ENCODE measurements at regions not wholly inside any gene's neighbourhood (a gene's known extent, or its start where the extent isn't known, plus 50 kb on each side); places are given as distances from the start of the nearest gene placed in this dataset.
A peak's percentile ranks its signal among the peaks of the same experiment; 100 is the strongest.

GRCh38 chr1:29469457-29469856, 233.1 kb downstream of the PTPRU start (continued):
- TF ChIP-seq, protein P1, sequence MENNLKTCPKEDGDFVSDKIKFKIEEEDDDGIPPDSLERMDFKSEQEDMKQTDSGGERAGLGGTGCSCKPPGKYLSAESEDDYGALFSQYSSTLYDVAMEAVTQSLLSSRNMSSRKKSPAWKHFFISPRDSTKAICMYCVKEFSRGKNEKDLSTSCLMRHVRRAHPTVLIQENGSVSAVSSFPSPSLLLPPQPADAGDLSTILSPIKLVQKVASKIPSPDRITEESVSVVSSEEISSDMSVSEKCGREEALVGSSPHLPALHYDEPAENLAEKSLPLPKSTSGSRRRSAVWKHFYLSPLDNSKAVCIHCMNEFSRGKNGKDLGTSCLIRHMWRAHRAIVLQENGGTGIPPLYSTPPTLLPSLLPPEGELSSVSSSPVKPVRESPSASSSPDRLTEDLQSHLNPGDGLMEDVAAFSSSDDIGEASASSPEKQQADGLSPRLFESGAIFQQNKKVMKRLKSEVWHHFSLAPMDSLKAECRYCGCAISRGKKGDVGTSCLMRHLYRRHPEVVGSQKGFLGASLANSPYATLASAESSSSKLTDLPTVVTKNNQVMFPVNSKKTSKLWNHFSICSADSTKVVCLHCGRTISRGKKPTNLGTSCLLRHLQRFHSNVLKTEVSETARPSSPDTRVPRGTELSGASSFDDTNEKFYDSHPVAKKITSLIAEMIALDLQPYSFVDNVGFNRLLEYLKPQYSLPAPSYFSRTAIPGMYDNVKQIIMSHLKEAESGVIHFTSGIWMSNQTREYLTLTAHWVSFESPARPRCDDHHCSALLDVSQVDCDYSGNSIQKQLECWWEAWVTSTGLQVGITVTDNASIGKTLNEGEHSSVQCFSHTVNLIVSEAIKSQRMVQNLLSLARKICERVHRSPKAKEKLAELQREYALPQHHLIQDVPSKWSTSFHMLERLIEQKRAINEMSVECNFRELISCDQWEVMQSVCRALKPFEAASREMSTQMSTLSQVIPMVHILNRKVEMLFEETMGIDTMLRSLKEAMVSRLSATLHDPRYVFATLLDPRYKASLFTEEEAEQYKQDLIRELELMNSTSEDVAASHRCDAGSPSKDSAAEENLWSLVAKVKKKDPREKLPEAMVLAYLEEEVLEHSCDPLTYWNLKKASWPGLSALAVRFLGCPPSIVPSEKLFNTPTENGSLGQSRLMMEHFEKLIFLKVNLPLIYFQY (CRISPR knock-in tag; IDR thresholded peaks at IDR 0.05; ENCODE audit: borderline replicate concordance) = no peak
- TF ChIP-seq STAG1 (CRISPR knock-in tag; IDR thresholded peaks at IDR 0.05) (no peak), FOXA3 (CRISPR knock-in tag; IDR thresholded peaks at IDR 0.05) (no peak), PRDM4 (CRISPR knock-in tag; IDR thresholded peaks at IDR 0.05; ENCODE audit: borderline replicate concordance) (no peak), KDM4B (CRISPR knock-in tag; IDR thresholded peaks at IDR 0.05) (no peak), JDP2 (CRISPR knock-in tag; IDR thresholded peaks at IDR 0.05; ENCODE audit: borderline replicate concordance) (no peak), SAP130 (CRISPR knock-in tag; IDR thresholded peaks at IDR 0.05; ENCODE audit: low read depth) (peak; percentile 33; the same call in 1 of the 2 replicates)
- TF ChIP-seq, protein P2, sequence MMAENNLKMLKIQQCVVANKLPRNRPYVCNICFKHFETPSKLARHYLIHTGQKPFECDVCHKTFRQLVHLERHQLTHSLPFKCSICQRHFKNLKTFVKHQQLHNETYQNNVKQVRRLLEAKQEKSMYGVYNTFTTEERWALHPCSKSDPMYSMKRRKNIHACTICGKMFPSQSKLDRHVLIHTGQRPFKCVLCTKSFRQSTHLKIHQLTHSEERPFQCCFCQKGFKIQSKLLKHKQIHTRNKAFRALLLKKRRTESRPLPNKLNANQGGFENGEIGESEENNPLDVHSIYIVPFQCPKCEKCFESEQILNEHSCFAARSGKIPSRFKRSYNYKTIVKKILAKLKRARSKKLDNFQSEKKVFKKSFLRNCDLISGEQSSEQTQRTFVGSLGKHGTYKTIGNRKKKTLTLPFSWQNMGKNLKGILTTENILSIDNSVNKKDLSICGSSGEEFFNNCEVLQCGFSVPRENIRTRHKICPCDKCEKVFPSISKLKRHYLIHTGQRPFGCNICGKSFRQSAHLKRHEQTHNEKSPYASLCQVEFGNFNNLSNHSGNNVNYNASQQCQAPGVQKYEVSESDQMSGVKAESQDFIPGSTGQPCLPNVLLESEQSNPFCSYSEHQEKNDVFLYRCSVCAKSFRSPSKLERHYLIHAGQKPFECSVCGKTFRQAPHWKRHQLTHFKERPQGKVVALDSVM (CRISPR knock-in tag; IDR thresholded peaks at IDR 0.05) = no peak
